ENCODE measurements at regions not wholly inside any gene's neighbourhood (a gene's known extent, or its start where the extent isn't known, plus 50 kb on each side); places are given as distances from the start of the nearest gene placed in this dataset.
"Not testable (repeated sequence)": the region's sequence is repeated elsewhere in the genome, so short reads cannot be mapped to it uniquely, and the experiment has no call there.

GRCh38 chr3:73999501-73999900 is 374.8 kb upstream of the PDZRN3 start:
- DNase-seq, result no peak
- no peaks in the 10 kb centered on the region for H3K36me3 Mint-ChIP-seq
- H3K27me3 ChIP-seq (ENCODE audit: control insufficient read depth, insufficient read depth, low read length), result no peaks in the 10 kb centered on the region
- peaks cover 4 to 15% (median 8%) of the 10 kb centered on the region in 7 donors for H3K9me3 Mint-ChIP-seq
- no peaks in the 10 kb centered on the region for H3K4me1 ChIP-seq (ENCODE audit: control insufficient read depth, insufficient read depth, low read length, poor library complexity, severe bottlenecking)
- no peaks in the 10 kb centered on the region for H3K27me3 Mint-ChIP-seq
- H3K27ac ChIP-seq (ENCODE audit: insufficient read depth, low read length, poor library complexity, severe bottlenecking), result no peak overlapping the region
- H3K36me3 ChIP-seq (ENCODE audit: control insufficient read depth, insufficient read depth, low read length), result no peaks in the 10 kb centered on the region
- ATAC-seq (ENCODE audit: low read depth in 2 of 2), result no peak
- no peak overlapping the region for H3K4me3 ChIP-seq (ENCODE audit: low read depth, low read length)
- no peaks in the 10 kb centered on the region for H3K9me3 ChIP-seq (ENCODE audit: control insufficient read depth in 2 of 2, low read length in 2 of 2)
- H3K4me3 Mint-ChIP-seq, result no peak overlapping the region
- H3K4me1 Mint-ChIP-seq, result no peaks in the 10 kb centered on the region
- H3K27ac Mint-ChIP-seq, result no peak overlapping the region

GRCh38 chr3:73990691-73991090 is 365.9 kb upstream of the PDZRN3 start:
- not testable (repeated sequence) for ATAC-seq (ENCODE audit: low read depth in 2 of 2); H3K4me1 ChIP-seq (ENCODE audit: control insufficient read depth, insufficient read depth, low read length, poor library complexity, severe bottlenecking); H3K27ac ChIP-seq (ENCODE audit: insufficient read depth, low read length, poor library complexity, severe bottlenecking); H3K36me3 ChIP-seq (ENCODE audit: control insufficient read depth, insufficient read depth, low read length); H3K27me3 Mint-ChIP-seq; H3K9me3 ChIP-seq (ENCODE audit: control insufficient read depth in 2 of 2, low read length in 2 of 2); H3K27ac Mint-ChIP-seq; H3K4me3 ChIP-seq (ENCODE audit: low read depth, low read length); DNase-seq; H3K36me3 Mint-ChIP-seq; H3K27me3 ChIP-seq (ENCODE audit: control insufficient read depth, insufficient read depth, low read length); H3K4me3 Mint-ChIP-seq; H3K4me1 Mint-ChIP-seq
- peaks cover 0 to 10% (median 5%) of the 10 kb centered on the region in 7 donors for H3K9me3 Mint-ChIP-seq

- H3K36me3 Mint-ChIP-seq, result no peaks in the 10 kb centered on the region
- no peaks in the 10 kb centered on the region for H3K4me1 Mint-ChIP-seq
- Histone ChIP-seq H3K4me1 (ENCODE audit: control insufficient read depth, insufficient read depth, low read length, poor library complexity, severe bottlenecking) (no peaks in the 10 kb centered on the region), H3K27ac (ENCODE audit: insufficient read depth, low read length, poor library complexity, severe bottlenecking) (no peak overlapping the region), H3K36me3 (ENCODE audit: control insufficient read depth, insufficient read depth, low read length) (no peaks in the 10 kb centered on the region), H3K9me3 (ENCODE audit: control insufficient read depth in 2 of 2, low read length in 2 of 2) (no peaks in the 10 kb centered on the region), H3K4me3 (ENCODE audit: low read depth, low read length) (no peak overlapping the region), H3K27me3 (ENCODE audit: control insufficient read depth, insufficient read depth, low read length) (no peaks in the 10 kb centered on the region)
- no peaks in the 10 kb centered on the region for H3K27me3 Mint-ChIP-seq
- no peak overlapping the region for H3K4me3 Mint-ChIP-seq
- ATAC-seq (ENCODE audit: low read depth in 2 of 2) (no peak), DNase-seq (no peak)
- no peak overlapping the region for H3K27ac Mint-ChIP-seq
- H3K9me3 Mint-ChIP-seq, result peaks cover 0 to 20% (median 6%) of the 10 kb centered on the region in 7 donors
Observed at GRCh38 chr3:73966733-73967132, 342.0 kb upstream of the PDZRN3 start.

GRCh38 chr3:73964818-73965217 is 340.1 kb upstream of the PDZRN3 start:
- peaks cover 2 to 18% (median 3%) of the 10 kb centered on the region in 7 donors for H3K9me3 Mint-ChIP-seq
- H3K4me1 Mint-ChIP-seq, result no peaks in the 10 kb centered on the region
- no peaks in the 10 kb centered on the region for H3K27me3 Mint-ChIP-seq
- H3K9me3 ChIP-seq (ENCODE audit: control insufficient read depth in 2 of 2, low read length in 2 of 2), result no peaks in the 10 kb centered on the region
- H3K36me3 Mint-ChIP-seq, result no peaks in the 10 kb centered on the region
- no peaks in the 10 kb centered on the region for H3K4me1 ChIP-seq (ENCODE audit: control insufficient read depth, insufficient read depth, low read length, poor library complexity, severe bottlenecking)
- H3K4me3 ChIP-seq (ENCODE audit: low read depth, low read length), result no peak overlapping the region
- DNase-seq (no peak), ATAC-seq (ENCODE audit: low read depth in 2 of 2) (no peak)
- H3K4me3 Mint-ChIP-seq, result no peak overlapping the region
- no peaks in the 10 kb centered on the region for H3K27me3 ChIP-seq (ENCODE audit: control insufficient read depth, insufficient read depth, low read length)
- H3K27ac ChIP-seq (ENCODE audit: insufficient read depth, low read length, poor library complexity, severe bottlenecking), result no peak overlapping the region
- H3K36me3 ChIP-seq (ENCODE audit: control insufficient read depth, insufficient read depth, low read length), result no peaks in the 10 kb centered on the region
- H3K27ac Mint-ChIP-seq, result no peak overlapping the region

- Histone ChIP-seq H3K36me3 (ENCODE audit: control insufficient read depth, insufficient read depth, low read length) (no peaks in the 10 kb centered on the region), H3K9me3 (ENCODE audit: control insufficient read depth in 2 of 2, low read length in 2 of 2) (peaks cover 0 to 3% of the 10 kb centered on the region in 2 experiments), H3K4me1 (ENCODE audit: control insufficient read depth, insufficient read depth, low read length, poor library complexity, severe bottlenecking) (no peaks in the 10 kb centered on the region), H3K27me3 (ENCODE audit: control insufficient read depth, insufficient read depth, low read length) (no peaks in the 10 kb centered on the region), H3K27ac (ENCODE audit: insufficient read depth, low read length, poor library complexity, severe bottlenecking) (no peak overlapping the region), H3K4me3 (ENCODE audit: low read depth, low read length) (no peak overlapping the region)
- DNase-seq (no peak), ATAC-seq (ENCODE audit: low read depth in 2 of 2) (no peak)
- H3K4me3 Mint-ChIP-seq, result peak overlapping the region in 1 of 4 donors; percentile 71
- H3K9me3 Mint-ChIP-seq, result peaks cover 2 to 14% (median 4%) of the 10 kb centered on the region in 7 donors
- H3K27me3 Mint-ChIP-seq, result no peaks in the 10 kb centered on the region
- no peaks in the 10 kb centered on the region for H3K4me1 Mint-ChIP-seq
- no peak overlapping the region for H3K27ac Mint-ChIP-seq
- no peaks in the 10 kb centered on the region for H3K36me3 Mint-ChIP-seq
Observed at GRCh38 chr3:73955494-73956070, 330.8 kb upstream of the PDZRN3 start.

- Mint-ChIP-seq H3K9me3 (peaks cover 2 to 18% (median 5%) of the 10 kb centered on the region in 7 donors), H3K27me3 (no peaks in the 10 kb centered on the region), H3K4me1 (no peaks in the 10 kb centered on the region), H3K27ac (no peak overlapping the region), H3K36me3 (no peaks in the 10 kb centered on the region), H3K4me3 (no peak overlapping the region)
- no peaks in the 10 kb centered on the region for H3K27me3 ChIP-seq (ENCODE audit: control insufficient read depth, insufficient read depth, low read length)
- H3K27ac ChIP-seq (ENCODE audit: insufficient read depth, low read length, poor library complexity, severe bottlenecking), result no peak overlapping the region
- no peak overlapping the region for H3K4me3 ChIP-seq (ENCODE audit: low read depth, low read length)
- no peaks in the 10 kb centered on the region for H3K4me1 ChIP-seq (ENCODE audit: control insufficient read depth, insufficient read depth, low read length, poor library complexity, severe bottlenecking)
- ATAC-seq (ENCODE audit: low read depth in 2 of 2), result no peak
- no peaks in the 10 kb centered on the region for H3K36me3 ChIP-seq (ENCODE audit: control insufficient read depth, insufficient read depth, low read length)
- H3K9me3 ChIP-seq (ENCODE audit: control insufficient read depth in 2 of 2, low read length in 2 of 2), result peaks cover 0 to 3% of the 10 kb centered on the region in 2 experiments
- DNase-seq, result no peak
Observed at GRCh38 chr3:73954506-73954905, 329.8 kb upstream of the PDZRN3 start.

GRCh38 chr3:73952781-73953180 is 328.0 kb upstream of the PDZRN3 start:
- ATAC-seq (ENCODE audit: low read depth in 2 of 2), result no peak
- no peaks in the 10 kb centered on the region for H3K4me1 ChIP-seq (ENCODE audit: control insufficient read depth, insufficient read depth, low read length, poor library complexity, severe bottlenecking)
- Mint-ChIP-seq H3K36me3 (no peaks in the 10 kb centered on the region), H3K9me3 (peaks cover 0 to 12% (median 4%) of the 10 kb centered on the region in 7 donors), H3K4me3 (no peak overlapping the region), H3K27ac (no peak overlapping the region), H3K27me3 (no peaks in the 10 kb centered on the region), H3K4me1 (no peaks in the 10 kb centered on the region)
- H3K4me3 ChIP-seq (ENCODE audit: low read depth, low read length), result no peak overlapping the region
- no peaks in the 10 kb centered on the region for H3K36me3 ChIP-seq (ENCODE audit: control insufficient read depth, insufficient read depth, low read length)
- no peak for DNase-seq
- H3K27ac ChIP-seq (ENCODE audit: insufficient read depth, low read length, poor library complexity, severe bottlenecking), result no peak overlapping the region
- H3K9me3 ChIP-seq (ENCODE audit: control insufficient read depth in 2 of 2, low read length in 2 of 2), result peaks cover 0 to 3% of the 10 kb centered on the region in 2 experiments
- no peaks in the 10 kb centered on the region for H3K27me3 ChIP-seq (ENCODE audit: control insufficient read depth, insufficient read depth, low read length)

GRCh38 chr3:73950865-73951558 is 326.3 kb upstream of the PDZRN3 start:
- Histone ChIP-seq H3K36me3 (ENCODE audit: control insufficient read depth, insufficient read depth, low read length) (no peaks in the 10 kb centered on the region), H3K9me3 (ENCODE audit: control insufficient read depth in 2 of 2, low read length in 2 of 2) (peaks cover 0 to 3% of the 10 kb centered on the region in 2 experiments), H3K27ac (ENCODE audit: insufficient read depth, low read length, poor library complexity, severe bottlenecking) (no peak overlapping the region), H3K4me3 (ENCODE audit: low read depth, low read length) (no peak overlapping the region), H3K4me1 (ENCODE audit: control insufficient read depth, insufficient read depth, low read length, poor library complexity, severe bottlenecking) (no peaks in the 10 kb centered on the region), H3K27me3 (ENCODE audit: control insufficient read depth, insufficient read depth, low read length) (no peaks in the 10 kb centered on the region)
- H3K36me3 Mint-ChIP-seq, result no peaks in the 10 kb centered on the region
- DNase-seq (no peak), ATAC-seq (ENCODE audit: low read depth in 2 of 2) (no peak)
- no peak overlapping the region for H3K27ac Mint-ChIP-seq
- H3K4me1 Mint-ChIP-seq, result no peaks in the 10 kb centered on the region
- H3K9me3 Mint-ChIP-seq, result peaks cover 0 to 11% (median 8%) of the 10 kb centered on the region in 7 donors
- peak overlapping the region in 1 of 4 donors; percentile 18 for H3K4me3 Mint-ChIP-seq
- no peaks in the 10 kb centered on the region for H3K27me3 Mint-ChIP-seq

Measured in CD4-positive, CD25-positive, alpha-beta regulatory T cell (primary cell).